NCI-H82 (cell line): ENCODE measurements at regions not wholly inside any gene's neighbourhood (a gene's known extent, or its start where the extent isn't known, plus 50 kb on each side); places are given as distances from the start of the nearest gene placed in this dataset.

Experiments
- DNase-seq: peaks from one replicate; lab custom pipeline; 2025; lab: John Stamatoyannopoulos, UW

DNA sequence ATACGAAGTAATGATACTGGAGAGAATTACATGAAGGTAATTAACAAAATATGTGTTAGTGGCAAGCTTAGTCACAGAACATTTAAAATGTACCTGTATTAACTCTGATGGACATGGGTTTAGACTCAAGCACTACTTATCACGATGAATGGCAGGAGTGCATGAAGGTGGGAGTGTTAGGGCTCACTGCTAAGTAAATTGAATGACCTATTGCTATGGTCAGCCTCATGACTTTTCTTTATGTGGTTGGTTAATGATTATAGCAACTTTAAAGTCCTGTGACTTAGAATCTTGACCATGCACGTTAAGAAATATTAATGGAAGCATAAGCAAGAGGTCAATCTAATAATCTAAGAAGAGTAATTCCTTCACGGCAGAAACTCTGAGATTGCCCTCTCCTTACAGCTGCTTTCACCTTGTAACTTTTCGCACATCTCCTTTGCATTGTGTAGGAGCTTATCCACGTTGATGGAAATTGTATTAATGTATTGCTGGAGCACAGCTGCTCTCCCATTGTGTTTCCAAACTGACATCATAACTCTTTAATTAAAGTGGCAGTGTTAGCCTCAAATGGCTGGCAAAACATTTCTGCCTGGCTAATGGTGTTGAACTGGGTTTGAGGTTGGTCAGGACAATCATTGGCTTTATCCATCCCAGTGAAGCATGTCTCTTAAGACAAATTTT lies 114.5 kb downstream of the RXFP2 start:
- DNase-seq, result peak; percentile 67

- peak; percentile 21 for DNase-seq
Measured at GRCh38 chr13:31859571-31859970, 120.2 kb downstream of the RXFP2 start.

DNA sequence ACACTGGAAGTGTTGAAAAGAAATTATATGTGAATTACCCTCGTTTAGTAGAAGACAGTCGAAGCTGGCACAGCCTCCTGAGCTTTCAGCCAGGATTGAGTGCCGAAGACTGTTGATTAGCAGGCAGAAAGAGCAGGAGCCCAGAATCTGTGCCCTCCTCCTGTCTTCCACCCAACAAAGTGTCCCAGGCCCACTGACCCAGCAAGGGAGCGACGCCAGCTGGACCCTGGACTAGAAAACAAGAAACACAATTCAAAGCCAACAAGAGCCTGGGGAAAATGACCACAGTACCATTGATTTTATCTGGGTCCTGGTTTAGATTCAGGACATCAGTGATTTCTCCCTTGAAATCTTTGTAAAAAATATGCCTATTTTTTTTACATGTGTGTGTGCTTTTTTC lies 120.7 kb downstream of the RXFP2 start:
- no peak for DNase-seq

DNA sequence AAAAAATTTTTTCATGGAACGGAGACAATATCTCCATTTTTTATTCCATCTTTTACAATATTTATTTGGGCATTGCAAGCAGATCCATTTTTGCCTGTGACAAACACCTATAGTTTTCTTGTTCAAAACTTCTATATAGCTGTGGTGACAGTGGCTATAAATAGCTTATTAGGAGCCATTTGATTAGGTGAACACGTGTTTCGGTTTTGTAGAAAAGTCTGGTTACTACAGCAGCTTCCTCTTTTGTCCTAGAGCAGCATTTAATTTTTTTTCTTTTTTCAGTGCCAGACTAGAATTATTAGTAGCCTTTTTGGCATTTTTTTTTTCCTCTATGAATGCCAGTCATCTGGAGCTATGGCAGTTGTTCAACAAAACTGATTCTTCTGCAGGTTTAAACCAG lies 123.5 kb downstream of the RXFP2 start:
- no peak for DNase-seq

DNA sequence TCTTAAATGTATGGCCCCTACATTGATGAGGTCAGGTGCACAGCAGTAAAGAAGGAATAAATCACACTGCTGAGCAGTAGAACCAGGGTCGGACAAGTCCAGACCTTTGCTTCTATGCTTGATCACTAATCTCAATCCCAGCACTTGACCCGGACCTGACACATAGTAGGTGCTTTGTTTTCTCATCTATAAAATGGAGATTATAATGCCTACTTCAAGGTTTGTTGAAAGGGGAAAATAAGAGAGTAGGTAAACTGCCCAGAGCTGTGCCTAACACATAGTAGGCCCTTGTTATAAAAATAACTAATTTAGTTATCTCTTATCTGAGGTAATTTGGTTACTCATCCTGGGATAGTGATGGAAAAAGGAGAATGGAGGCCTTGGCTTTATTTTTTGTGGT lies 125.0 kb downstream of the RXFP2 start:
- DNase-seq, result no peak

DNA sequence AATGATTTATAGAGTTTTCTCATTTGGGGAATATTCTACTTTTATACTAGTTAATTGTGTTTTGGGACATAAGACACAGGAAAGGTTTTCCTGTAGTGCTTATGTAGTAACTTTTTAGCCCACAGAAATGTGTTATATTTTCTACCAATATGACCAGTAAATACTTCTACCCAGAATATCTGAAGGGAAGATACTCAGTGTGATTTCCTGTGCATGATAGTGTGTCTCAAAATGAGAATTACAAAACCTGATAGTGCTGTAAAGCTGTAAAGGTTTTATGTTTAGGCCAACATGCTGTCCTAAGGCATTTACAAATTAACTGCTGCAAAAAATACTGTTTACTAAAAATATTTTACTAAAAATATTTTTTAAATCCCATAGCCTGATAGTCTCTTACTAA lies 126.8 kb downstream of the RXFP2 start:
- DNase-seq, result no peak

GRCh38 chr13:31867709-31868108 lies 128.4 kb downstream of the RXFP2 start:
- DNase-seq, result no peak

DNA sequence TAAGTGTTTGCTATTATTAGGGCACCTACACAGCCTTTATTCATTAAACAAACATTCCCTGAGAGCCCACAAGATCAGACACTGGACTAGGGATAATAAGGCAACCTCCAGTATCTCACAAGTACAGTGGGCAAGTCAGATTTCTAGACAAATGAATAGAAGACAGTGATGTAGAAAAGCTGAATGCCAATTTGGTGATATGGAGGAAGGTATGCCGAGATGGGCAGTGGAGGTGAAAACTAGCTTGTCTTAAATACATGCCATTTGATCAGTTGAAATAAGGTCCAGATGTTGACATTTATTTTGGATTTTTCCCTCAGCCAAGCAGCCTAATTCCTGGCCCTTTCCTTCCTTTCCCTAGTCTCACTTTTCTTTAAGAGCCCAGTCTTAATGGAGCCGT lies 130.3 kb downstream of the RXFP2 start:
- DNase-seq, result no peak

DNA sequence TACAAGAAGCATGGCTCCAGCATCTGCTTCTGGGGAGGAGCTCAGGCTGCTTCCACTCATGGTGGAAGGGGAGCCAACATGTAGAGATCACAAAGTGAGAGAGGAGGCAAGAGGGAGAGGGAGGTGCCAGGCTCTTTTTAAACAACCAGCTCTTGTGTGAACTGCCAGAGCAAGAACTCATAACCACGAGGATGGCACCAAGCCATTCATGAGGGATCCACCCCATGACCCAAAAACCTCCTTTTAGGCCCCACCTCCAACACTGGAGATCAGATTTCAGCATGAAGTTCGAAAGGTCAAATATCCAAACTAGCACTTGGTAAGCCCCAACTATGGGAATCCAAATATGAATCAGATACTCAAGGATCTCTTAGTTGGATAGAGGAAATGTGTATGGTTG lies 131.2 kb downstream of the RXFP2 start:
- DNase-seq, result no peak

GRCh38 chr13:31873145-31873544 lies 133.8 kb downstream of the RXFP2 start:
- no peak for DNase-seq

- DNase-seq, result no peak
Measured at GRCh38 chr13:31875134-31875533, 135.8 kb downstream of the RXFP2 start.

- no peak for DNase-seq
Measured at GRCh38 chr13:31878052-31878451, 138.7 kb downstream of the RXFP2 start.

- no peak for DNase-seq
Measured at GRCh38 chr13:31878495-31878894, 139.2 kb downstream of the RXFP2 start.

GRCh38 chr13:31878955-31879354 lies 139.6 kb downstream of the RXFP2 start:
- no peak for DNase-seq

- no peak for DNase-seq
Measured at GRCh38 chr13:31880851-31881494, 141.6 kb downstream of the RXFP2 start.

- no peak for DNase-seq
Measured at GRCh38 chr13:31881495-31881882, 142.2 kb downstream of the RXFP2 start.

- no peak for DNase-seq
Measured at GRCh38 chr13:31882794-31883193, 143.5 kb downstream of the RXFP2 start.

GRCh38 chr13:31884556-31884955 lies 145.2 kb downstream of the RXFP2 start:
- no peak for DNase-seq

DNA sequence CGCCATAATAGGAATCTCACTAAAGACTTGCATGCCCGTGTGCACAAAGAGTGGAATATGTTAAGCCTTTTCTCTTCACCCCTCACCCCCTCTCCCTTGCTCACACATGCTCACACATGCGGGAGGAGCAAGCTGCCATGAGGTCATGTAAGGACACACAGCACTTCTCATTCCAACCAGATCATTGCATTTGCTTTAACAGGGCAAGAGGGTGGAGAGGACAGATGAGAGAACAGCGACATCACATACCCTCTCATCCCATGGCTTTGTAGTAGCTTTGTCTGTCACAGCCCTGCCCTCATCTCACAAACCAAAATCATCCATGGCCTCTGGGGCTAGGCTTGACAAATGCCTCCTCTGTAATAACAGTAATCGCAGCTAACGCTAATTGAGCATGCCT lies 145.6 kb upstream of the FRY start:
- peak; percentile 94 for DNase-seq

DNA sequence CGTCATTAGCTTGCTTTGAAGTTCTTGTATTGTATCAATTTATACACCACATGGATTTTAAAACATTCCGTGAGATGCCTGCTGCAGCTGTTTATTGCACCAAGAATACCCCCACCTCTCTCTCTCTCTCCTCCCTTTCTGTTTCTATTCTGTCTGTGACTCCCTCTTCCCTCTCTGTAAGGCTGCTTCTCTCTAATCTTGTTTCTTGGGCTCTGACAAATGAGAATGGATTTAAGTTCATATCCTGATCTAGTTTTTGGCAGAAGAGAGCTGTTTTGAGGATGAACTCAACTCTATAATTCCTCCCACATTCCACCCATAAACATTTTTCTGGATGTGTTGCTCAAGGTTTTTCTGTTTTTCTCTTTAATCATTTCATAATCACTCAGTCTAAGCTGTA lies 144.3 kb upstream of the FRY start:
- DNase-seq, result no peak

GRCh38 chr13:31890946-31891345 lies 140.6 kb upstream of the FRY start:
- no peak for DNase-seq

- peak; percentile 19 for DNase-seq
Measured at GRCh38 chr13:31891472-31891871, 140.1 kb upstream of the FRY start.

DNA sequence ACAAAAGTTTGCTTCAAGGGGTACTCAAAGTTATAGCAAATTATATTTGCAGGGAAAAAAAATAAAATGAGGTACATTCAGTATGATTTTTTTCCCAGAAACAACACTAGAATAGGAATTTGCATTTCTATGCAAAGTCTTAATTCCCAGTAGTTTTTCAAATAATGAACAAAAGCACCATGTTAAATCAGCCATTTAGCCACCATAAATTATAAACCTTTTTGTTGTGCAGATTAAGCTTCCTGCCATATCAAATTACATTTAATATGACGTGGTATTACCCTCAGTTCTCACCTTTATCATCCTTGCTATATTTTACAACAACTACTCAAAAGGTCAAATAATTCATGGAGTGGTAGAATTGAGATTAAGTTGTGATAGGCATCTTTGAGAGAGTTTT lies 136.6 kb upstream of the FRY start:
- no peak for DNase-seq

DNA sequence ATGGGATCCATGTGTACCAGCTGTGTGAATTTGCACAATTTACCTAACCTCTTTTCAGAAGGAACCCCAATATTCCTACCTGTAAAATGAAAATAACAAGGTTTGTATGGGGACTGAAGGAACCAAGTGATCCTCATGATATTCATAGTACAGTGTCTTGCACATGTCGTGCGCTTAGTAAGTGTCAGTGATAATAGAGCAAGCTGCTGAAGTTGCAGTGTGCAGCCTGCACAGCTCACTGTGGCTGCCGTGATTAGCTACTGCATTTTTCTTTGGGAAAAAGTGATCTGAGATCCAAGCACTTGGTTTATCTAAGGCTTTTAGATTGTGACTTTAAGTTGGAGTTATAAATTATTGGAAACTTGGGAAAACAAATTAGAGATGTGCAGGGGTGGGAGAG lies 135.9 kb upstream of the FRY start:
- no peak for DNase-seq
